ENCODE measurements at regions not wholly inside any gene's neighbourhood (a gene's known extent, or its start where the extent isn't known, plus 50 kb on each side); places are given as distances from the start of the nearest gene placed in this dataset.

- intact Hi-C loops (cut with micrococcal nuclease) (no loop called here), dilution Hi-C loops (cut with MboI; ENCODE audit: extremely low pct_ligation_motif_present, low sequenced_read_pairs) (no loop called here)
- TF ChIP-seq JUN (IDR thresholded peaks at IDR 0.05; ENCODE audit: borderline replicate concordance, insufficient read depth, insufficient read length, low read depth) (no peak), MYC (IDR thresholded peaks at IDR 0.05; ENCODE audit: low read depth, low read length) (no peak), POLR2A (IDR thresholded peaks at IDR 0.05; ENCODE audit: low read depth, low read length) (no peak), CTCF (IDR thresholded peaks at IDR 0.05; ENCODE audit: extremely low read depth in 1 of 2, insufficient read depth in 1 of 2, low read depth in 1 of 2, low read length in 2 of 2) (no peak), GATA2 (IDR thresholded peaks at IDR 0.05; ENCODE audit: insufficient read depth, insufficient read length, low read depth, low read length) (no peak), FOS (IDR thresholded peaks at IDR 0.05; ENCODE audit: borderline replicate concordance, insufficient read depth, low read length) (no peak), POLR2AphosphoS5 (IDR thresholded peaks at IDR 0.05; ENCODE audit: insufficient read depth, low read depth, low read length) (no peak), EZH2 (IDR thresholded peaks at IDR 0.05; ENCODE audit: borderline replicate concordance, low read depth, low read length, severe bottlenecking) (no peak), MAX (IDR thresholded peaks at IDR 0.05; ENCODE audit: insufficient read depth, insufficient read length) (no peak)
- H3K4me1 ChIP-seq (ENCODE audit: control insufficient read depth, extremely low read depth, insufficient read depth, low read length), result no peaks in the 10 kb centered on the region
- no peak overlapping the region for H3K4me3 ChIP-seq (replicated peaks in 1 of 3; ENCODE audit: insufficient read depth in 1 of 3, low read depth in 1 of 3, low read length in 3 of 3)
- no peak overlapping the region for H2AFZ ChIP-seq (ENCODE audit: low read depth, low read length)
- H3K27me3 ChIP-seq (ENCODE audit: control insufficient read depth in 2 of 2, insufficient read depth in 2 of 2, low read length in 2 of 2), result no peaks in the 10 kb centered on the region
- ChIA-PET POLR2A (no interaction called here), CTCF (no interaction called here)
- BruUV-seq (replicated peaks), result no TSS peak
- no peaks in the 10 kb centered on the region for H3K36me3 ChIP-seq (ENCODE audit: control insufficient read depth in 2 of 2, extremely low read depth in 1 of 2, insufficient read depth in 2 of 2, low read length in 2 of 2)
- no peak overlapping the region for H3K27ac ChIP-seq (ENCODE audit: insufficient read depth, low read depth, low read length)
- H3K9me3 ChIP-seq (replicated peaks; ENCODE audit: control insufficient read depth, insufficient read depth, low read length), result no peaks in the 10 kb centered on the region
- H4K20me1 ChIP-seq (replicated peaks; ENCODE audit: control insufficient read depth, extremely low read depth, insufficient read depth, low read length), result no peaks in the 10 kb centered on the region
- no peaks in the 10 kb centered on the region for H3K9me1 ChIP-seq (replicated peaks; ENCODE audit: control insufficient read depth, extremely low read depth, insufficient read depth, low read length)
- FAIRE-seq (no peak), DNase-seq (ENCODE audit: low read depth, low spot score) (no peak)
- H3K4me2 ChIP-seq (ENCODE audit: insufficient read depth, low read length), result no peak overlapping the region
- no peaks in the 10 kb centered on the region for H3K79me2 ChIP-seq (ENCODE audit: control insufficient read depth, insufficient read depth, low read length)
- H3K9ac ChIP-seq (replicated peaks; ENCODE audit: extremely low read depth, insufficient read depth, low read length), result no peak overlapping the region
Observed at GRCh38 chr1:193916452-193916851, 730.0 kb upstream of the B3GALT2 start.
